B cell (primary cell): ENCODE measurements at regions not wholly inside any gene's neighbourhood (a gene's known extent, or its start where the extent isn't known, plus 50 kb on each side); places are given as distances from the start of the nearest gene placed in this dataset.

ENCODE experiments used
- ATAC-seq: fragments of 200-7000 bp; cut with Tn5 transposase; one replicate; pipeline ENCODE4 v1.10.0; 2021; ENCODE audit warnings: low read depth, mild to moderate bottlenecking, moderate number of reproducible peaks, moderate library complexity
- CTCF ChIA-PET: fragments of 350-600 bp; sonication (Branson Sonifier 250); formaldehyde crosslinking; loops from one replicate; lab custom pipeline; 2021; ENCODE audit warnings: antibody characterized with exemption, inconsistent platforms; lab: Charles Lee
- POLR2A ChIA-PET: fragments of 350-600 bp; sonication (Branson Sonifier 250); formaldehyde crosslinking; loops from one replicate; lab custom pipeline; 2021; ENCODE audit warnings: antibody characterized with exemption; lab: Charles Lee
- DNase-seq: peaks from one replicate; pipeline ENCODE4 v3.0.0; 2013
- H2AFZ ChIP-seq: 2 replicates; pipeline ENCODE4 v1.6.1; 2012; ENCODE audit warnings: mild to moderate bottlenecking, low read depth, low read length; ENCODE audit not compliant: insufficient read depth, poor library complexity, severe bottlenecking
- H3K27ac ChIP-seq, 2 donors: 1 replicate in 1 of 2; 2 replicates in 1 of 2; pipeline ENCODE4 v1.5.1; 2012 to 2013; ENCODE audit warnings: low read length in 2 of 2, mild to moderate bottlenecking in 2 of 2, moderate library complexity in 1 of 2
- H3K27me3 ChIP-seq, 4 experiments: fragments of 200-600 bp in 1 of 4; sonication (generic) in 1 of 4; replicated peaks in 1 of 4; 1 replicate in 2 of 4; 2 replicates in 2 of 4; pipeline versions ENCODE4 v1.6.1 to v1.7.0; 2013 to 2016; ENCODE audit warnings: low read length in 3 of 4, mild to moderate bottlenecking in 2 of 4, mixed read lengths in 1 of 4, moderate library complexity in 1 of 4; ENCODE audit not compliant: insufficient read depth in 4 of 4, control insufficient read depth in 3 of 4; ENCODE audit errors: control extremely low read depth in 1 of 4
- H3K36me3 ChIP-seq, 2 experiments: replicated peaks in 1 of 2; 1 replicate in 1 of 2; 2 replicates in 1 of 2; pipeline versions ENCODE4 v1.6.1 to v1.7.1; 2013; ENCODE audit warnings: low read length in 1 of 2; ENCODE audit not compliant: insufficient read depth in 2 of 2, control insufficient read depth in 1 of 2; ENCODE audit errors: control extremely low read depth in 1 of 2, extremely low read depth in 1 of 2
- H3K4me1 ChIP-seq, 2 donors: fragments of 200-600 bp in 1 of 2; sonication (generic) in 1 of 2; 1 replicate in 1 of 2; 2 replicates in 1 of 2; pipeline versions ENCODE4 v1.5.1 to v1.6.1; 2013 to 2017; ENCODE audit warnings: low read length in 2 of 2; ENCODE audit not compliant: control insufficient read depth in 2 of 2, insufficient read depth in 2 of 2
- H3K4me2 ChIP-seq: replicated peaks from 2 replicates; pipeline ENCODE3; 2012; ENCODE audit warnings: mild to moderate bottlenecking, low read depth, low read length; ENCODE audit not compliant: poor library complexity, severe bottlenecking
- H3K4me3 ChIP-seq, 5 experiments: fragments of 200-600 bp in 1 of 5; sonication (generic) in 1 of 5; 1 replicate in 3 of 5; 2 replicates in 2 of 5; pipeline versions ENCODE4 v1.5.1 to v1.7.0; 2011 to 2016; ENCODE audit warnings: low read length in 4 of 5, mild to moderate bottlenecking in 4 of 5, low read depth in 2 of 5, control low read depth in 1 of 5, moderate library complexity in 1 of 5; ENCODE audit not compliant: insufficient read depth in 1 of 5; ENCODE audit errors: control extremely low read depth in 1 of 5, extremely low read depth in 1 of 5
- H3K79me2 ChIP-seq: fragments of 200-600 bp; sonication (generic); one replicate; pipeline ENCODE4 v1.6.0; 2016; ENCODE audit warnings: low read length; ENCODE audit not compliant: control insufficient read depth, insufficient read depth
- H3K9ac ChIP-seq: fragments of 200-600 bp; sonication (generic); 2 replicates; pipeline ENCODE4 v1.6.1; 2017; ENCODE audit warnings: mild to moderate bottlenecking, low read length, moderate library complexity
- H3K9me3 ChIP-seq, 3 donors: one replicate each; pipeline versions ENCODE4 v1.6.1 to v1.7.1; 2013; ENCODE audit warnings: low read length in 2 of 3; ENCODE audit not compliant: control insufficient read depth in 2 of 3, insufficient read depth in 1 of 3; ENCODE audit errors: control extremely low read depth in 1 of 3
- H4K20me1 ChIP-seq: 2 replicates; pipeline ENCODE4 v1.6.0; 2012; ENCODE audit warnings: mild to moderate bottlenecking, low read length; ENCODE audit not compliant: insufficient read depth, control insufficient read depth, poor library complexity, severe bottlenecking
- H3K27ac Mint-ChIP-seq: one replicate; pipeline ENCODE4 v1.8.0; 2021; ENCODE audit warnings: mixed read lengths
- H3K27me3 Mint-ChIP-seq: one replicate; pipeline ENCODE4 v1.8.0; 2021; ENCODE audit warnings: mixed read lengths
- H3K4me1 Mint-ChIP-seq: one replicate; pipeline ENCODE4 v1.8.0; 2021; ENCODE audit warnings: mixed read lengths
- H3K4me3 Mint-ChIP-seq: one replicate; pipeline ENCODE4 v1.8.0; 2021; ENCODE audit warnings: mixed read lengths
- H3K9me3 Mint-ChIP-seq: one replicate; pipeline ENCODE4 v1.8.0; 2022; ENCODE audit warnings: mixed read lengths; ENCODE audit not compliant: insufficient read depth
- EZH2 ChIP-seq: IDR thresholded peaks from 2 replicates; pipeline ENCODE4 v1.6.1; 2012; ENCODE audit warnings: borderline replicate concordance, low read depth, mild to moderate bottlenecking, moderate library complexity, low read length; ENCODE audit not compliant: insufficient read depth, poor library complexity, severe bottlenecking
- WGBS: methylation state at CpG from one replicate; pipeline ENCODE4 v1.1.5; 2013; ENCODE audit warnings: missing lambda C conversion rate; ENCODE audit not compliant: insufficient coverage; 5-methylcytosine and 5-hydroxymethylcytosine counted together
- intact Hi-C: fragments of 100-400 bp; cut with micrococcal nuclease; formaldehyde crosslinking; loops from one replicate; pipeline ENCODE4 v1.10.0; 2022
- TF ChIP-seq, protein P1 (sequence below): fragments of 200-600 bp; IDR thresholded peaks from one replicate; pipeline ENCODE4 v1.8.0; 2022; ENCODE audit warnings: antibody characterized with exemption, mild to moderate bottlenecking

DNA sequence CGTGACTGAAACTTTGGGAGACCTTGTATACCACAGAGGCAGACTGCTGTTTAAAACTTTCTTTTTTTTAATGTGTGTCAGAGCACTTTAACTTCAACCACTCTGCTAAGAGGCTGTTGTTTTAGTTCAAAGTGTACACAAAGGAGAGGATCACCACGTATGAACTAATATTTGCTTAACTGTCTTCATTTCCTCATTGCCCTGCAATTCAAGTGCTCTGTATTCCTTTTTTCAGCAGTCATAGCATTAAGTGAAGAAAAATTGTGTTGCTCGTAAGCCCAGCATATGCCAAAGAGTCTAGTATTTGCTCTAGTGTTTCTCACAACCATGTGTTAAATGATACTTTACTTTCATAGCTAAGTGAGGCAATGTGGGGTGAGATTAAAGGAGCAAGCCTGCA lies 63.0 kb upstream of the HHIP start:
- H4K20me1 ChIP-seq = no peaks in the 10 kb centered on the region
- H3K27me3 Mint-ChIP-seq = peaks cover 3% of the 10 kb centered on the region
- no peak overlapping the region for H3K4me2 ChIP-seq
- DNase-seq = no peak
- H3K27ac ChIP-seq = no peak overlapping the region
- WGBS = no CpG with 5 or more reads among the region's 3 CpGs
- no peak for ATAC-seq
- no peaks in the 10 kb centered on the region for H3K79me2 ChIP-seq
- H3K4me3 ChIP-seq = no peak overlapping the region
- H3K27me3 ChIP-seq = no peaks in the 10 kb centered on the region
- intact Hi-C loops = no loop called here
- H3K27ac Mint-ChIP-seq = no peak overlapping the region
- H3K36me3 ChIP-seq = no peaks in the 10 kb centered on the region
- no peaks in the 10 kb centered on the region for H3K9me3 ChIP-seq
- H3K9ac ChIP-seq = no peak overlapping the region
- H3K4me3 Mint-ChIP-seq = no peak overlapping the region
- H3K4me1 ChIP-seq = no peaks in the 10 kb centered on the region
- no peak for TF ChIP-seq EZH2
- TF ChIP-seq, protein P1, sequence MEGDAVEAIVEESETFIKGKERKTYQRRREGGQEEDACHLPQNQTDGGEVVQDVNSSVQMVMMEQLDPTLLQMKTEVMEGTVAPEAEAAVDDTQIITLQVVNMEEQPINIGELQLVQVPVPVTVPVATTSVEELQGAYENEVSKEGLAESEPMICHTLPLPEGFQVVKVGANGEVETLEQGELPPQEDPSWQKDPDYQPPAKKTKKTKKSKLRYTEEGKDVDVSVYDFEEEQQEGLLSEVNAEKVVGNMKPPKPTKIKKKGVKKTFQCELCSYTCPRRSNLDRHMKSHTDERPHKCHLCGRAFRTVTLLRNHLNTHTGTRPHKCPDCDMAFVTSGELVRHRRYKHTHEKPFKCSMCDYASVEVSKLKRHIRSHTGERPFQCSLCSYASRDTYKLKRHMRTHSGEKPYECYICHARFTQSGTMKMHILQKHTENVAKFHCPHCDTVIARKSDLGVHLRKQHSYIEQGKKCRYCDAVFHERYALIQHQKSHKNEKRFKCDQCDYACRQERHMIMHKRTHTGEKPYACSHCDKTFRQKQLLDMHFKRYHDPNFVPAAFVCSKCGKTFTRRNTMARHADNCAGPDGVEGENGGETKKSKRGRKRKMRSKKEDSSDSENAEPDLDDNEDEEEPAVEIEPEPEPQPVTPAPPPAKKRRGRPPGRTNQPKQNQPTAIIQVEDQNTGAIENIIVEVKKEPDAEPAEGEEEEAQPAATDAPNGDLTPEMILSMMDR = no peak
- H3K4me1 Mint-ChIP-seq = no peaks in the 10 kb centered on the region
- ChIA-PET CTCF (no interaction called here), POLR2A (no interaction called here)
- H2AFZ ChIP-seq = no peak overlapping the region
- peaks cover 2% of the 10 kb centered on the region for H3K9me3 Mint-ChIP-seq

DNA sequence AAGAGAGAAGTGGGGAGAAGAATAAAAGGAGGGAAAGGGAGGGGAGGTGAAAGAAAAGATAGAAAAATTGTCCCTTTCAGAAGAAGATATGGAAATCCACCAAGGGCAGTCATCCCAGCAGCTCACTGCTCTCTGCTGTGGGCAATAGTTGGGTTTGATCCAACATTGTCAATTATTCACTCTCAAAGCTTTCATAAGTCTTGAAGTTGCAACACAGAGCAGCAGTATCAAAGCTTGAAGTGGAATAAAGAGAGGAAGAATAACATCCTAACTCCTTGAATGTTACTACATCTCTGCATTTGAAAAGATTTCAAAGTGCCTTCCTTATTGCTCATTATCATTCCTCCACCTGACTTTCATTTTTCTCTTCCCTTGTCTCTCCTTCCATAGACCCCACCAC lies 62.3 kb upstream of the HHIP start:
- POLR2A ChIA-PET = no interaction called here

More for the DNA sequence above, 62.3 kb upstream of the HHIP start:
- H3K27ac ChIP-seq = no peak overlapping the region
- H3K79me2 ChIP-seq = no peaks in the 10 kb centered on the region
- H3K27me3 Mint-ChIP-seq = peaks cover 3% of the 10 kb centered on the region
- CTCF ChIA-PET = no interaction called here
- no peaks in the 10 kb centered on the region for H3K36me3 ChIP-seq
- TF ChIP-seq, protein P1 = no peak
- TF ChIP-seq EZH2 = no peak
- H3K4me2 ChIP-seq = no peak overlapping the region
- DNase-seq = no peak
- no peaks in the 10 kb centered on the region for H3K27me3 ChIP-seq
- H3K4me3 Mint-ChIP-seq = no peak overlapping the region
- no peak overlapping the region for H2AFZ ChIP-seq
- H3K9me3 ChIP-seq = no peaks in the 10 kb centered on the region
- intact Hi-C loops = no loop called here
- no peaks in the 10 kb centered on the region for H3K4me1 ChIP-seq
- ATAC-seq = no peak
- no peaks in the 10 kb centered on the region for H4K20me1 ChIP-seq
- H3K9me3 Mint-ChIP-seq = peaks cover 4% of the 10 kb centered on the region
- H3K4me3 ChIP-seq = no peak overlapping the region
- H3K4me1 Mint-ChIP-seq = no peaks in the 10 kb centered on the region
- no peak overlapping the region for H3K9ac ChIP-seq
- no peak overlapping the region for H3K27ac Mint-ChIP-seq
